SK-N-SH treated with all-trans-retinoic acid at 6 μM for 48 hours (cell line): ENCODE measurements at regions not wholly inside any gene's neighbourhood (a gene's known extent, or its start where the extent isn't known, plus 50 kb on each side); places are given as distances from the start of the nearest gene placed in this dataset.

Experiments
- ATAC-seq: fragments of 200-7000 bp; cut with Tn5 transposase; 3 replicates; pipeline ENCODE4 v1.9.1; 2020; ENCODE audit warnings: mild to moderate bottlenecking, moderate library complexity
- ARNTL ChIP-seq: fragments of 450-650 bp; formaldehyde crosslinking; IDR thresholded peaks from 2 replicates; pipeline ENCODE4 v1.5.0; 2020; ENCODE audit warnings: low read depth, mild to moderate bottlenecking, moderate library complexity, borderline replicate concordance
- BACH2 ChIP-seq: fragments of 250-450 bp; sonication (Bioruptor Pico); IDR thresholded peaks from 2 replicates; pipeline ENCODE4 v1.9.0; 2021; ENCODE audit warnings: mild to moderate bottlenecking, borderline replicate concordance
- CSDC2 ChIP-seq: fragments of 250-450 bp; sonication (Bioruptor Pico); IDR thresholded peaks from 2 replicates; pipeline ENCODE4 v1.5.0; 2020; ENCODE audit warnings: mild to moderate bottlenecking, moderate library complexity
- ESRRG ChIP-seq: fragments of 250-450 bp; sonication (Bioruptor Pico); IDR thresholded peaks from 2 replicates; pipeline ENCODE4 v1.6.1; 2021; ENCODE audit warnings: mild to moderate bottlenecking
- GLIS3 ChIP-seq: fragments of 250-450 bp; sonication (Bioruptor Pico); IDR thresholded peaks from 2 replicates; pipeline ENCODE4 v1.5.0; 2020; ENCODE audit warnings: mild to moderate bottlenecking, moderate library complexity
- ISL1 ChIP-seq: fragments of 250-450 bp; sonication (Bioruptor Pico); IDR thresholded peaks from 2 replicates; pipeline ENCODE4 v2.1.2; 2022; ENCODE audit warnings: mild to moderate bottlenecking, moderate library complexity
- OSR1 ChIP-seq: fragments of 250-450 bp; sonication (Bioruptor Pico); IDR thresholded peaks from 2 replicates; pipeline ENCODE4 v1.8.0; 2022; ENCODE audit warnings: moderate library complexity, mild to moderate bottlenecking, inconsistent platforms
- POU6F1 ChIP-seq: fragments of 250-450 bp; sonication (Bioruptor Pico); IDR thresholded peaks from 2 replicates; pipeline ENCODE4 v1.8.0; 2021; ENCODE audit warnings: low read depth, mild to moderate bottlenecking, moderate library complexity, borderline replicate concordance
- RARB ChIP-seq: fragments of 250-450 bp; sonication (Bioruptor Pico); IDR thresholded peaks from 2 replicates; pipeline ENCODE4 v1.8.0; 2021; ENCODE audit warnings: mild to moderate bottlenecking, moderate library complexity
- SNAI2 ChIP-seq: fragments of 250-450 bp; sonication (Bioruptor Pico); IDR thresholded peaks from 2 replicates; pipeline ENCODE4 v1.5.0; 2020; ENCODE audit warnings: mild to moderate bottlenecking, moderate library complexity
- TCF4 ChIP-seq: fragments of 250-450 bp; sonication (Bioruptor Pico); IDR thresholded peaks from 2 replicates; pipeline ENCODE4 v1.8.0; 2021; ENCODE audit warnings: mild to moderate bottlenecking, moderate library complexity, borderline replicate concordance
- TOX ChIP-seq: fragments of 250-450 bp; sonication (Bioruptor Pico); IDR thresholded peaks from 2 replicates; pipeline ENCODE4 v1.8.0; 2021; ENCODE audit warnings: mild to moderate bottlenecking, moderate library complexity, borderline replicate concordance
- ZFP3 ChIP-seq: fragments of 250-450 bp; sonication (Bioruptor Pico); IDR thresholded peaks from 2 replicates; pipeline ENCODE4 v1.5.0; 2020; ENCODE audit warnings: mild to moderate bottlenecking, moderate library complexity
- ZFP30 ChIP-seq: fragments of 450-650 bp; formaldehyde crosslinking; IDR thresholded peaks from 2 replicates; pipeline ENCODE4 v1.5.0; 2022; ENCODE audit warnings: mild to moderate bottlenecking, moderate library complexity
- ZNF565 ChIP-seq: fragments of 450-650 bp; formaldehyde crosslinking; conservative IDR thresholded peaks from 2 replicates; pipeline ENCODE4 v1.5.0; 2020; ENCODE audit warnings: low read depth, mild to moderate bottlenecking, moderate library complexity
- ZNF70 ChIP-seq: fragments of 450-650 bp; formaldehyde crosslinking; IDR thresholded peaks from 2 replicates; pipeline ENCODE4 v1.5.0; 2020; ENCODE audit warnings: mild to moderate bottlenecking, moderate library complexity
- ZNF8 ChIP-seq: fragments of 450-650 bp; formaldehyde crosslinking; IDR thresholded peaks from 2 replicates; pipeline ENCODE4 v1.5.0; 2020; ENCODE audit warnings: mild to moderate bottlenecking, moderate library complexity
- TF ChIP-seq, protein P1 (sequence below): fragments of 250-450 bp; sonication (Bioruptor Pico); IDR thresholded peaks from 2 replicates; pipeline ENCODE4 v1.5.0; 2020; ENCODE audit warnings: mild to moderate bottlenecking, moderate library complexity
- TF ChIP-seq, protein P2 (sequence below): fragments of 250-450 bp; sonication (Bioruptor Pico); IDR thresholded peaks from 2 replicates; pipeline ENCODE4 v1.5.1; 2021; ENCODE audit warnings: mild to moderate bottlenecking, moderate library complexity
- TF ChIP-seq, protein P3 (sequence below): fragments of 250-450 bp; sonication (Bioruptor Pico); IDR thresholded peaks from 2 replicates; pipeline ENCODE4 v1.5.1; 2020; ENCODE audit warnings: low read depth, mild to moderate bottlenecking, moderate library complexity
- TF ChIP-seq, protein P4 (sequence below): fragments of 250-450 bp; sonication (Bioruptor Pico); IDR thresholded peaks from 2 replicates; pipeline ENCODE4 v1.8.0; 2020; ENCODE audit warnings: mild to moderate bottlenecking, moderate library complexity, borderline replicate concordance

DNA sequence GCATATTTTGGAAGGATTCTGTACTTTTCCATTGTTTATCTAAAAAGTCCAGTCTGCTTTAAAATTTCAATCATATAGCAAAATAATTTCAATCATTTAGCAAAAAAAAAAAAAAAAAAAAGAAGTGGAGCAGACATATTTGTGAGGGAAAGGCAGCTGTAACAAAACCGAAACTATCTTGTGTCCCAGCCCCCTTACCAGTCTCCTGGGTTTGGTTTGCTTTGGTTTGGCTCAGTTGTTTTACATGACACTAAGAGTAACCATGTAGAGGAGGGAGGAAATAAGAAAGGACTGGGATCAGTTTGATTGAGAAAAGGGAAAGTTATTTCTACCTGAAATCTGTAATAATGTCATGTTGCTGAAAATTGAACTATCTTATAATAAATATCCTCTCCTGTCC lies 158.8 kb upstream of the GADL1 start:
- no peak for ATAC-seq
- TF ChIP-seq ZNF8 (no peak), TOX (no peak), TCF4 (CRISPR knock-in tag) (no peak), POU6F1 (CRISPR knock-in tag) (no peak), CSDC2 (no peak), ZNF70 (no peak), ZNF565 (CRISPR knock-in tag) (no peak), SNAI2 (CRISPR knock-in tag) (no peak)
- TF ChIP-seq, protein P1, sequence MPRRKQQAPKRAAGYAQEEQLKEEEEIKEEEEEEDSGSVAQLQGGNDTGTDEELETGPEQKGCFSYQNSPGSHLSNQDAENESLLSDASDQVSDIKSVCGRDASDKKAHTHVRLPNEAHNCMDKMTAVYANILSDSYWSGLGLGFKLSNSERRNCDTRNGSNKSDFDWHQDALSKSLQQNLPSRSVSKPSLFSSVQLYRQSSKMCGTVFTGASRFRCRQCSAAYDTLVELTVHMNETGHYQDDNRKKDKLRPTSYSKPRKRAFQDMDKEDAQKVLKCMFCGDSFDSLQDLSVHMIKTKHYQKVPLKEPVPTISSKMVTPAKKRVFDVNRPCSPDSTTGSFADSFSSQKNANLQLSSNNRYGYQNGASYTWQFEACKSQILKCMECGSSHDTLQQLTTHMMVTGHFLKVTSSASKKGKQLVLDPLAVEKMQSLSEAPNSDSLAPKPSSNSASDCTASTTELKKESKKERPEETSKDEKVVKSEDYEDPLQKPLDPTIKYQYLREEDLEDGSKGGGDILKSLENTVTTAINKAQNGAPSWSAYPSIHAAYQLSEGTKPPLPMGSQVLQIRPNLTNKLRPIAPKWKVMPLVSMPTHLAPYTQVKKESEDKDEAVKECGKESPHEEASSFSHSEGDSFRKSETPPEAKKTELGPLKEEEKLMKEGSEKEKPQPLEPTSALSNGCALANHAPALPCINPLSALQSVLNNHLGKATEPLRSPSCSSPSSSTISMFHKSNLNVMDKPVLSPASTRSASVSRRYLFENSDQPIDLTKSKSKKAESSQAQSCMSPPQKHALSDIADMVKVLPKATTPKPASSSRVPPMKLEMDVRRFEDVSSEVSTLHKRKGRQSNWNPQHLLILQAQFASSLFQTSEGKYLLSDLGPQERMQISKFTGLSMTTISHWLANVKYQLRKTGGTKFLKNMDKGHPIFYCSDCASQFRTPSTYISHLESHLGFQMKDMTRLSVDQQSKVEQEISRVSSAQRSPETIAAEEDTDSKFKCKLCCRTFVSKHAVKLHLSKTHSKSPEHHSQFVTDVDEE, result no peak
- TF ChIP-seq, protein P2, sequence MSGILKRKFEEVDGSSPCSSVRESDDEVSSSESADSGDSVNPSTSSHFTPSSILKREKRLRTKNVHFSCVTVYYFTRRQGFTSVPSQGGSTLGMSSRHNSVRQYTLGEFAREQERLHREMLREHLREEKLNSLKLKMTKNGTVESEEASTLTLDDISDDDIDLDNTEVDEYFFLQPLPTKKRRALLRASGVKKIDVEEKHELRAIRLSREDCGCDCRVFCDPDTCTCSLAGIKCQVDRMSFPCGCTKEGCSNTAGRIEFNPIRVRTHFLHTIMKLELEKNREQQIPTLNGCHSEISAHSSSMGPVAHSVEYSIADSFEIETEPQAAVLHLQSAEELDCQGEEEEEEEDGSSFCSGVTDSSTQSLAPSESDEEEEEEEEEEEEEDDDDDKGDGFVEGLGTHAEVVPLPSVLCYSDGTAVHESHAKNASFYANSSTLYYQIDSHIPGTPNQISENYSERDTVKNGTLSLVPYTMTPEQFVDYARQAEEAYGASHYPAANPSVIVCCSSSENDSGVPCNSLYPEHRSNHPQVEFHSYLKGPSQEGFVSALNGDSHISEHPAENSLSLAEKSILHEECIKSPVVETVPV (CRISPR knock-in tag), result no peak

GRCh38 chr3:31054032-31054431 lies 159.6 kb upstream of the GADL1 start:
- no peak for ATAC-seq
- TF ChIP-seq ZNF565 (CRISPR knock-in tag), result no peak
- TF ChIP-seq ARNTL (CRISPR knock-in tag), result no peak
- no peak for TF ChIP-seq CSDC2
- no peak for TF ChIP-seq ZFP30 (CRISPR knock-in tag)
- no peak for TF ChIP-seq OSR1 (CRISPR knock-in tag)
- no peak for TF ChIP-seq ISL1 (CRISPR knock-in tag)
- no peak for TF ChIP-seq BACH2 (CRISPR knock-in tag)
- no peak for TF ChIP-seq ZNF8
- no peak for TF ChIP-seq ZFP3 (CRISPR knock-in tag)
- TF ChIP-seq, protein P3, sequence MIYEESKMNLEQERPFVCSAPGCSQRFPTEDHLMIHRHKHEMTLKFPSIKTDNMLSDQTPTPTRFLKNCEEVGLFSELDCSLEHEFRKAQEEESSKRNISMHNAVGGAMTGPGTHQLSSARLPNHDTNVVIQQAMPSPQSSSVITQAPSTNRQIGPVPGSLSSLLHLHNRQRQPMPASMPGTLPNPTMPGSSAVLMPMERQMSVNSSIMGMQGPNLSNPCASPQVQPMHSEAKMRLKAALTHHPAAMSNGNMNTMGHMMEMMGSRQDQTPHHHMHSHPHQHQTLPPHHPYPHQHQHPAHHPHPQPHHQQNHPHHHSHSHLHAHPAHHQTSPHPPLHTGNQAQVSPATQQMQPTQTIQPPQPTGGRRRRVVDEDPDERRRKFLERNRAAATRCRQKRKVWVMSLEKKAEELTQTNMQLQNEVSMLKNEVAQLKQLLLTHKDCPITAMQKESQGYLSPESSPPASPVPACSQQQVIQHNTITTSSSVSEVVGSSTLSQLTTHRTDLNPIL (CRISPR knock-in tag), result no peak
- TF ChIP-seq ZNF70, result no peak
- TF ChIP-seq, protein P1, result no peak
- TF ChIP-seq RARB, result no peak
- TF ChIP-seq TOX, result no peak
- TF ChIP-seq, protein P4, sequence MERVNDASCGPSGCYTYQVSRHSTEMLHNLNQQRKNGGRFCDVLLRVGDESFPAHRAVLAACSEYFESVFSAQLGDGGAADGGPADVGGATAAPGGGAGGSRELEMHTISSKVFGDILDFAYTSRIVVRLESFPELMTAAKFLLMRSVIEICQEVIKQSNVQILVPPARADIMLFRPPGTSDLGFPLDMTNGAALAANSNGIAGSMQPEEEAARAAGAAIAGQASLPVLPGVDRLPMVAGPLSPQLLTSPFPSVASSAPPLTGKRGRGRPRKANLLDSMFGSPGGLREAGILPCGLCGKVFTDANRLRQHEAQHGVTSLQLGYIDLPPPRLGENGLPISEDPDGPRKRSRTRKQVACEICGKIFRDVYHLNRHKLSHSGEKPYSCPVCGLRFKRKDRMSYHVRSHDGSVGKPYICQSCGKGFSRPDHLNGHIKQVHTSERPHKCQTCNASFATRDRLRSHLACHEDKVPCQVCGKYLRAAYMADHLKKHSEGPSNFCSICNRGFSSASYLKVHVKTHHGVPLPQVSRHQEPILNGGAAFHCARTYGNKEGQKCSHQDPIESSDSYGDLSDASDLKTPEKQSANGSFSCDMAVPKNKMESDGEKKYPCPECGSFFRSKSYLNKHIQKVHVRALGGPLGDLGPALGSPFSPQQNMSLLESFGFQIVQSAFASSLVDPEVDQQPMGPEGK, result no peak
- no peak for TF ChIP-seq SNAI2 (CRISPR knock-in tag)
- TF ChIP-seq GLIS3 (CRISPR knock-in tag), result no peak
- no peak for TF ChIP-seq ESRRG
- TF ChIP-seq, protein P2 (CRISPR knock-in tag), result no peak
